ENCODE measurements at regions not wholly inside any gene's neighbourhood (a gene's known extent, or its start where the extent isn't known, plus 50 kb on each side); places are given as distances from the start of the nearest gene placed in this dataset.

DNA sequence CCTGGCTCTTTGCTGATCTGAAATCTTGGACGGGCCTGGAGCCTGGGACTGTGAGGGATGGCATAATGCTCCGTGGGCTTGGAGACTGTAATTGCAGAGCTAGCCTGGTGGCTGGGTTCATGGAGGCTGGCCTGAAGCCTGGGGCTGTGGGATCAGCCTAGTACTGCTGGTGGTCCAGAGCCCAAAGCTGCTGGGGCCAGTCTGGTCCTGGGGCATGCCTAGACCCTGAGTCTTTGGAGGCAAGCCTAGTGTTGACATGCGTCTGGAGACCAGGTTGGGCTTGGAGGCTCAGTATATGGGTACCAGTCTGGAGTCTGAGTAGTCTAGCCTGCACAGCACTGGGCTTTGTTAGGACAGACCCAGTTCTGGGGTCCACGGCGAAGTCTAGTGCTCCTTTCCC is 172.0 kb upstream of the ZC4H2 start:
- DNase-seq (ENCODE audit: low read depth, low spot score): no peak
- no peaks in the 10 kb centered on the region for H3K79me2 ChIP-seq (ENCODE audit: control insufficient read depth, insufficient read depth, low read length)
- no peaks in the 10 kb centered on the region for H3K9me3 ChIP-seq (replicated peaks; ENCODE audit: control insufficient read depth, insufficient read depth, low read length)
- dilution Hi-C loops (cut with MboI; ENCODE audit: extremely low pct_ligation_motif_present, low sequenced_read_pairs) (no loop called here), intact Hi-C loops (cut with micrococcal nuclease) (no loop called here)
- H3K36me3 ChIP-seq (ENCODE audit: control insufficient read depth in 2 of 2, extremely low read depth in 1 of 2, insufficient read depth in 2 of 2, low read length in 2 of 2): no peaks in the 10 kb centered on the region
- no peak overlapping the region for H3K4me2 ChIP-seq (ENCODE audit: insufficient read depth, low read length)
- no peak overlapping the region for H3K9ac ChIP-seq (replicated peaks; ENCODE audit: extremely low read depth, insufficient read depth, low read length)
- no TSS peak for BruUV-seq (replicated peaks)
- H3K27me3 ChIP-seq (ENCODE audit: control insufficient read depth in 2 of 2, insufficient read depth in 2 of 2, low read length in 2 of 2): no peaks in the 10 kb centered on the region
- ChIA-PET CTCF (no interaction called here), POLR2A (no interaction called here)
- no peak overlapping the region for H3K27ac ChIP-seq (ENCODE audit: insufficient read depth, low read depth, low read length)
- H4K20me1 ChIP-seq (replicated peaks; ENCODE audit: control insufficient read depth, extremely low read depth, insufficient read depth, low read length): no peaks in the 10 kb centered on the region
- H3K9me1 ChIP-seq (replicated peaks; ENCODE audit: control insufficient read depth, extremely low read depth, insufficient read depth, low read length): no peaks in the 10 kb centered on the region
- H3K4me1 ChIP-seq (ENCODE audit: control insufficient read depth, extremely low read depth, insufficient read depth, low read length): no peaks in the 10 kb centered on the region
- no peak overlapping the region for H2AFZ ChIP-seq (ENCODE audit: low read depth, low read length)
- FAIRE-seq: no peak
- no peak overlapping the region for H3K4me3 ChIP-seq (replicated peaks in 1 of 3; ENCODE audit: insufficient read depth in 1 of 3, low read depth in 1 of 3, low read length in 3 of 3)
- TF ChIP-seq, protein P1, sequence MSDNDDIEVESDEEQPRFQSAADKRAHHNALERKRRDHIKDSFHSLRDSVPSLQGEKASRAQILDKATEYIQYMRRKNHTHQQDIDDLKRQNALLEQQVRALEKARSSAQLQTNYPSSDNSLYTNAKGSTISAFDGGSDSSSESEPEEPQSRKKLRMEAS (IDR thresholded peaks at IDR 0.05; ENCODE audit: insufficient read depth, insufficient read length): no peak
- no peak for TF ChIP-seq JUN (IDR thresholded peaks at IDR 0.05; ENCODE audit: borderline replicate concordance, insufficient read depth, insufficient read length, low read depth)
- TF ChIP-seq EZH2 (IDR thresholded peaks at IDR 0.05; ENCODE audit: borderline replicate concordance, low read depth, low read length, severe bottlenecking): no peak
- TF ChIP-seq CTCF (IDR thresholded peaks at IDR 0.05; ENCODE audit: extremely low read depth in 1 of 2, insufficient read depth in 1 of 2, low read depth in 1 of 2, low read length in 2 of 2): no peak
- TF ChIP-seq POLR2A (IDR thresholded peaks at IDR 0.05; ENCODE audit: low read depth, low read length): no peak
- no peak for TF ChIP-seq FOS (IDR thresholded peaks at IDR 0.05; ENCODE audit: borderline replicate concordance, insufficient read depth, low read length)
- TF ChIP-seq GATA2 (IDR thresholded peaks at IDR 0.05; ENCODE audit: insufficient read depth, insufficient read length, low read depth, low read length): no peak
- TF ChIP-seq POLR2AphosphoS5 (IDR thresholded peaks at IDR 0.05; ENCODE audit: insufficient read depth, low read depth, low read length): no peak
- TF ChIP-seq MYC (IDR thresholded peaks at IDR 0.05; ENCODE audit: low read depth, low read length): no peak

All from endothelial cell of umbilical vein (primary cell).